ENCODE measurements at regions not wholly inside any gene's neighbourhood (a gene's known extent, or its start where the extent isn't known, plus 50 kb on each side); places are given as distances from the start of the nearest gene placed in this dataset.

DNA sequence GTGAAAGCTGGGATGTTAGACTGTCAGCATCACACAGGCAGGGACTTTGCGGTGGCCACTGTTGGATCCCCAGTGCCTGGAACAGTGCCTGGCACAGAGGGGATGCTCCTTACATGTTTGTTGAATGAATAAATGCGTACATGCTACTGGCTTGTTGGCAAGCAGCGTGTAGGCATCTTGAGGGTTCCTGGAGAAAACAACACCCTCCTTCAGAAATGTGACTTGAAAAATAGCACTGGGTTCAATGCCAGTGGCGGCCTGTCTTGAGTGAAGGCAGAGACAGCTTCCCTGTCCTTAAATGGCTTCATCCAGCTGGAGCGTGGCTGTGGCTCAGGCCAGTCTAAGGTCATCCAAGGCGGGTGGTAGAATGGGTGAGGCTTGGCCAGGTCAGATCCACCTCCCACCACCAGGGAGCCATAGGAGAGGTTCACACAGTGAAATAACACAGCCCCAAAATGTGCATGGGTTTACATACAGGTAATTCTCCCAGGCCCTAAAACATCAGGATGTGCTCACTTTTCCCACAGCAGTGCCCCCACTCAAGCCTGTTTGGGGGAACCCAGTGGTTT lies 171.4 kb downstream of the PHETA1 start (continued):
- TF ChIP-seq, protein P1, sequence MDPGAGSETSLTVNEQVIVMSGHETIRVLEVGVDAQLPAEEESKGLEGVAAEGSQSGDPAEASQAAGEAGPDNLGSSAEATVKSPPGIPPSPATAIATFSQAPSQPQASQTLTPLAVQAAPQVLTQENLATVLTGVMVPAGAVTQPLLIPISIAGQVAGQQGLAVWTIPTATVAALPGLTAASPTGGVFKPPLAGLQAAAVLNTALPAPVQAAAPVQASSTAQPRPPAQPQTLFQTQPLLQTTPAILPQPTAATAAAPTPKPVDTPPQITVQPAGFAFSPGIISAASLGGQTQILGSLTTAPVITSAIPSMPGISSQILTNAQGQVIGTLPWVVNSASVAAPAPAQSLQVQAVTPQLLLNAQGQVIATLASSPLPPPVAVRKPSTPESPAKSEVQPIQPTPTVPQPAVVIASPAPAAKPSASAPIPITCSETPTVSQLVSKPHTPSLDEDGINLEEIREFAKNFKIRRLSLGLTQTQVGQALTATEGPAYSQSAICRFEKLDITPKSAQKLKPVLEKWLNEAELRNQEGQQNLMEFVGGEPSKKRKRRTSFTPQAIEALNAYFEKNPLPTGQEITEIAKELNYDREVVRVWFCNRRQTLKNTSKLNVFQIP (CRISPR knock-in tag; IDR thresholded peaks at IDR 0.05; ENCODE audit: borderline replicate concordance, low read depth), result no peak
- TF ChIP-seq ISL1 (CRISPR knock-in tag; IDR thresholded peaks at IDR 0.05), result no peak

DNA sequence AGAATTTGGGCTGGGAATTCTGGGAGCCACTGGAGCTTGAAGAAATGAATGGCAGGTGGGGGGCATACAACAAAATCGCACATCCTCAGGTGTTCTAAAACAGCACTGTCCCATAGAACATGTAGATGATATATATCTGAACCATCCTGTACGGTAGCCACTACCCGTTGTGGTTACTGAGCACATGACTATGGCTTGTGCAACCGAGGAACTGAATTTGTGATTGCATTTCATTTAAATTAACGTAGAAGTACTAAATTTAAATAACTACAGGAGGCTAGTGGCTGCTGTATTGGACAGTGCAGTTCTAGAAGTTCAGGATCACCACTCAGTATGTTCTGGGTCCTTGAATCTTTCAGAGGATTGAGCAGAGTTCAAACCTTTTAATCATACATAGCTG lies 172.4 kb downstream of the PHETA1 start:
- no peak for TF ChIP-seq RARB (CRISPR knock-in tag; IDR thresholded peaks at IDR 0.05)
- TF ChIP-seq, protein P2, sequence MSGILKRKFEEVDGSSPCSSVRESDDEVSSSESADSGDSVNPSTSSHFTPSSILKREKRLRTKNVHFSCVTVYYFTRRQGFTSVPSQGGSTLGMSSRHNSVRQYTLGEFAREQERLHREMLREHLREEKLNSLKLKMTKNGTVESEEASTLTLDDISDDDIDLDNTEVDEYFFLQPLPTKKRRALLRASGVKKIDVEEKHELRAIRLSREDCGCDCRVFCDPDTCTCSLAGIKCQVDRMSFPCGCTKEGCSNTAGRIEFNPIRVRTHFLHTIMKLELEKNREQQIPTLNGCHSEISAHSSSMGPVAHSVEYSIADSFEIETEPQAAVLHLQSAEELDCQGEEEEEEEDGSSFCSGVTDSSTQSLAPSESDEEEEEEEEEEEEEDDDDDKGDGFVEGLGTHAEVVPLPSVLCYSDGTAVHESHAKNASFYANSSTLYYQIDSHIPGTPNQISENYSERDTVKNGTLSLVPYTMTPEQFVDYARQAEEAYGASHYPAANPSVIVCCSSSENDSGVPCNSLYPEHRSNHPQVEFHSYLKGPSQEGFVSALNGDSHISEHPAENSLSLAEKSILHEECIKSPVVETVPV (CRISPR knock-in tag; IDR thresholded peaks at IDR 0.05), result no peak
- ATAC-seq, result no peak

DNA sequence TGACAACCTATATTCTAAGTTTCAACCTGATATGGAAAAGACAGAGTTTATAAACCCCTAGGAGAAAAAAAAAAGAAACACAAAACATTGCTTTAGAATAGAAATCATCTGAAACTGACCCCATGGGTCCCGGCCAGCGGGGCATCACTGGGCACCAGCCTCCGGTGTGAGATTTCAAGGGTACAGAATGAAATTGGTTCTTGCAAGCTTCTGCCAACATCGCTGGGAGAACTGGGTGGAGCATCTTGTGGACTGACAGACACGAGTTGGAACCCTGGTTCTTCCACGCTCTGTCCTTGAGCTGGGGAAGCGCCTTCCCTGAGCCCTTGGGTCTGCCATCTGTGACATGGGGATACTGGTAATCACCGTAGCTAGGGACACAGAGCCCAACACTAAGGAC lies 173.6 kb downstream of the PHETA1 start:
- TF ChIP-seq ZC3H10 (CRISPR knock-in tag; IDR thresholded peaks at IDR 0.05) (no peak), CSDC2 (CRISPR knock-in tag; IDR thresholded peaks at IDR 0.05) (no peak), GLIS3 (CRISPR knock-in tag; IDR thresholded peaks at IDR 0.05) (no peak), ZNF8 (CRISPR knock-in tag; IDR thresholded peaks at IDR 0.05) (no peak), ZFP30 (CRISPR knock-in tag; IDR thresholded peaks at IDR 0.05) (no peak), TCF4 (CRISPR knock-in tag; IDR thresholded peaks at IDR 0.05; ENCODE audit: borderline replicate concordance) (no peak), BACH2 (CRISPR knock-in tag; IDR thresholded peaks at IDR 0.05; ENCODE audit: borderline replicate concordance) (no peak), ZNF565 (CRISPR knock-in tag; conservative IDR thresholded peaks at IDR 0.05; ENCODE audit: low read depth) (no peak), TOX (CRISPR knock-in tag; IDR thresholded peaks at IDR 0.05; ENCODE audit: borderline replicate concordance) (no peak), ESRRG (CRISPR knock-in tag; IDR thresholded peaks at IDR 0.05) (no peak), ARNTL (CRISPR knock-in tag; IDR thresholded peaks at IDR 0.05; ENCODE audit: borderline replicate concordance, low read depth) (no peak), ISL1 (CRISPR knock-in tag; IDR thresholded peaks at IDR 0.05) (no peak), OSR1 (CRISPR knock-in tag; IDR thresholded peaks at IDR 0.05) (no peak), PPARA (CRISPR knock-in tag; IDR thresholded peaks at IDR 0.05; ENCODE audit: borderline replicate concordance) (no peak), SNAI2 (CRISPR knock-in tag; IDR thresholded peaks at IDR 0.05) (no peak), RARB (CRISPR knock-in tag; IDR thresholded peaks at IDR 0.05) (no peak)
- TF ChIP-seq, protein P3, sequence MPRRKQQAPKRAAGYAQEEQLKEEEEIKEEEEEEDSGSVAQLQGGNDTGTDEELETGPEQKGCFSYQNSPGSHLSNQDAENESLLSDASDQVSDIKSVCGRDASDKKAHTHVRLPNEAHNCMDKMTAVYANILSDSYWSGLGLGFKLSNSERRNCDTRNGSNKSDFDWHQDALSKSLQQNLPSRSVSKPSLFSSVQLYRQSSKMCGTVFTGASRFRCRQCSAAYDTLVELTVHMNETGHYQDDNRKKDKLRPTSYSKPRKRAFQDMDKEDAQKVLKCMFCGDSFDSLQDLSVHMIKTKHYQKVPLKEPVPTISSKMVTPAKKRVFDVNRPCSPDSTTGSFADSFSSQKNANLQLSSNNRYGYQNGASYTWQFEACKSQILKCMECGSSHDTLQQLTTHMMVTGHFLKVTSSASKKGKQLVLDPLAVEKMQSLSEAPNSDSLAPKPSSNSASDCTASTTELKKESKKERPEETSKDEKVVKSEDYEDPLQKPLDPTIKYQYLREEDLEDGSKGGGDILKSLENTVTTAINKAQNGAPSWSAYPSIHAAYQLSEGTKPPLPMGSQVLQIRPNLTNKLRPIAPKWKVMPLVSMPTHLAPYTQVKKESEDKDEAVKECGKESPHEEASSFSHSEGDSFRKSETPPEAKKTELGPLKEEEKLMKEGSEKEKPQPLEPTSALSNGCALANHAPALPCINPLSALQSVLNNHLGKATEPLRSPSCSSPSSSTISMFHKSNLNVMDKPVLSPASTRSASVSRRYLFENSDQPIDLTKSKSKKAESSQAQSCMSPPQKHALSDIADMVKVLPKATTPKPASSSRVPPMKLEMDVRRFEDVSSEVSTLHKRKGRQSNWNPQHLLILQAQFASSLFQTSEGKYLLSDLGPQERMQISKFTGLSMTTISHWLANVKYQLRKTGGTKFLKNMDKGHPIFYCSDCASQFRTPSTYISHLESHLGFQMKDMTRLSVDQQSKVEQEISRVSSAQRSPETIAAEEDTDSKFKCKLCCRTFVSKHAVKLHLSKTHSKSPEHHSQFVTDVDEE (CRISPR knock-in tag; IDR thresholded peaks at IDR 0.05), result no peak
- TF ChIP-seq, protein P4, sequence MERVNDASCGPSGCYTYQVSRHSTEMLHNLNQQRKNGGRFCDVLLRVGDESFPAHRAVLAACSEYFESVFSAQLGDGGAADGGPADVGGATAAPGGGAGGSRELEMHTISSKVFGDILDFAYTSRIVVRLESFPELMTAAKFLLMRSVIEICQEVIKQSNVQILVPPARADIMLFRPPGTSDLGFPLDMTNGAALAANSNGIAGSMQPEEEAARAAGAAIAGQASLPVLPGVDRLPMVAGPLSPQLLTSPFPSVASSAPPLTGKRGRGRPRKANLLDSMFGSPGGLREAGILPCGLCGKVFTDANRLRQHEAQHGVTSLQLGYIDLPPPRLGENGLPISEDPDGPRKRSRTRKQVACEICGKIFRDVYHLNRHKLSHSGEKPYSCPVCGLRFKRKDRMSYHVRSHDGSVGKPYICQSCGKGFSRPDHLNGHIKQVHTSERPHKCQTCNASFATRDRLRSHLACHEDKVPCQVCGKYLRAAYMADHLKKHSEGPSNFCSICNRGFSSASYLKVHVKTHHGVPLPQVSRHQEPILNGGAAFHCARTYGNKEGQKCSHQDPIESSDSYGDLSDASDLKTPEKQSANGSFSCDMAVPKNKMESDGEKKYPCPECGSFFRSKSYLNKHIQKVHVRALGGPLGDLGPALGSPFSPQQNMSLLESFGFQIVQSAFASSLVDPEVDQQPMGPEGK (CRISPR knock-in tag; IDR thresholded peaks at IDR 0.05; ENCODE audit: borderline replicate concordance), result no peak
- TF ChIP-seq, protein P1 (CRISPR knock-in tag; IDR thresholded peaks at IDR 0.05; ENCODE audit: borderline replicate concordance, low read depth), result no peak
- TF ChIP-seq, protein P5, sequence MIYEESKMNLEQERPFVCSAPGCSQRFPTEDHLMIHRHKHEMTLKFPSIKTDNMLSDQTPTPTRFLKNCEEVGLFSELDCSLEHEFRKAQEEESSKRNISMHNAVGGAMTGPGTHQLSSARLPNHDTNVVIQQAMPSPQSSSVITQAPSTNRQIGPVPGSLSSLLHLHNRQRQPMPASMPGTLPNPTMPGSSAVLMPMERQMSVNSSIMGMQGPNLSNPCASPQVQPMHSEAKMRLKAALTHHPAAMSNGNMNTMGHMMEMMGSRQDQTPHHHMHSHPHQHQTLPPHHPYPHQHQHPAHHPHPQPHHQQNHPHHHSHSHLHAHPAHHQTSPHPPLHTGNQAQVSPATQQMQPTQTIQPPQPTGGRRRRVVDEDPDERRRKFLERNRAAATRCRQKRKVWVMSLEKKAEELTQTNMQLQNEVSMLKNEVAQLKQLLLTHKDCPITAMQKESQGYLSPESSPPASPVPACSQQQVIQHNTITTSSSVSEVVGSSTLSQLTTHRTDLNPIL (CRISPR knock-in tag; IDR thresholded peaks at IDR 0.05; ENCODE audit: low read depth), result no peak
- ATAC-seq, result no peak
